ENCODE measurements at regions not wholly inside any gene's neighbourhood (a gene's known extent, or its start where the extent isn't known, plus 50 kb on each side); places are given as distances from the start of the nearest gene placed in this dataset.

- TF ChIP-seq, protein P1, sequence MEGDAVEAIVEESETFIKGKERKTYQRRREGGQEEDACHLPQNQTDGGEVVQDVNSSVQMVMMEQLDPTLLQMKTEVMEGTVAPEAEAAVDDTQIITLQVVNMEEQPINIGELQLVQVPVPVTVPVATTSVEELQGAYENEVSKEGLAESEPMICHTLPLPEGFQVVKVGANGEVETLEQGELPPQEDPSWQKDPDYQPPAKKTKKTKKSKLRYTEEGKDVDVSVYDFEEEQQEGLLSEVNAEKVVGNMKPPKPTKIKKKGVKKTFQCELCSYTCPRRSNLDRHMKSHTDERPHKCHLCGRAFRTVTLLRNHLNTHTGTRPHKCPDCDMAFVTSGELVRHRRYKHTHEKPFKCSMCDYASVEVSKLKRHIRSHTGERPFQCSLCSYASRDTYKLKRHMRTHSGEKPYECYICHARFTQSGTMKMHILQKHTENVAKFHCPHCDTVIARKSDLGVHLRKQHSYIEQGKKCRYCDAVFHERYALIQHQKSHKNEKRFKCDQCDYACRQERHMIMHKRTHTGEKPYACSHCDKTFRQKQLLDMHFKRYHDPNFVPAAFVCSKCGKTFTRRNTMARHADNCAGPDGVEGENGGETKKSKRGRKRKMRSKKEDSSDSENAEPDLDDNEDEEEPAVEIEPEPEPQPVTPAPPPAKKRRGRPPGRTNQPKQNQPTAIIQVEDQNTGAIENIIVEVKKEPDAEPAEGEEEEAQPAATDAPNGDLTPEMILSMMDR (conservative IDR thresholded peaks at IDR 0.05): no peak
- TF ChIP-seq EZH2 (IDR thresholded peaks at IDR 0.05; ENCODE audit: low read depth): no peak
These were observed 404.7 kb upstream of the THRB start for GRCh38 chr3:24899373-24899772.

All from PC-9 (cell line).